Fibroblast of skin of left biceps (primary cell): ENCODE measurements at regions not wholly inside any gene's neighbourhood (a gene's known extent, or its start where the extent isn't known, plus 50 kb on each side); places are given as distances from the start of the nearest gene placed in this dataset.
"Not testable (repeated sequence)": the region's sequence is repeated elsewhere in the genome, so short reads cannot be mapped to it uniquely, and the experiment has no call there.

Experiments used
- DNase-seq, 2 experiments: peaks; one replicate each; pipeline ENCODE4 v3.0.0-alpha.2; 2013; ENCODE audit warnings: low read depth in 2 of 2

DNA sequence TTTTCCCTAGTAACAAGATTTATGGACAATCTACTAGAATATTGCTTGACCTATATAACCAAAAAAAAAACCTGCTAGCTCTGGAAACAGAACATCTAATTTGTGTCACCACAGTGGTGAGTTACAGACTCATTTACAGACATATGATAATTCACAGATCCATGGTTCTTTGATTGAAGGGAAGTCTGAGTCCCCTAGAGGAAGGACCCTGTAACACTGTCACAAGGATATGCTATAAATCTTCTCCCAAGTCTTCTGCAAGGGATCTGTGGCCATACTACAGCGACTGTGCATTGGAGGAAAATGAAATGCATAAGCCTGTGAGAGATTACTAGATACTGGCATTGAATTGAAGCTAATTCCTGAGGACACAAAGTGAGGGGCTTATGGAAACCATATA, 630.6 kb upstream of the SGCD start:
- no peak for DNase-seq

DNA sequence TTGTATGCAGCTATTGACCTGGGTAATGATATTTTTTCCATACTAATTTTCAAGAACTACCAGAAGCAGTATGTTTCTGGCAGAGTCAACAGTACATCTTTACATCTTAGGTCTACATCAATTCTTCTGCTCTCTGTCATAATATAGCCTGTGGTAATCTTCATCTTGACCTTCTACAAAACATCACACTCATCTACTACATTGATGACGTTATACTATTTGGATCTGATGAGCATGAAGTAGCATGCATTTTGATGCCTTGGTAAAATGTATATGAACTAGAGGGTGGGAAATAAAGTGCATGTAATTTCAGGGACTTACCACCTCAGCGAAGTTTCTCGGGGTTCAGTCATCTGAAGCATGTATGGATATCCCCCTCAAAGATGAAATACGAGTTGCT, 629.7 kb upstream of the SGCD start:
- DNase-seq, result no peak

DNA sequence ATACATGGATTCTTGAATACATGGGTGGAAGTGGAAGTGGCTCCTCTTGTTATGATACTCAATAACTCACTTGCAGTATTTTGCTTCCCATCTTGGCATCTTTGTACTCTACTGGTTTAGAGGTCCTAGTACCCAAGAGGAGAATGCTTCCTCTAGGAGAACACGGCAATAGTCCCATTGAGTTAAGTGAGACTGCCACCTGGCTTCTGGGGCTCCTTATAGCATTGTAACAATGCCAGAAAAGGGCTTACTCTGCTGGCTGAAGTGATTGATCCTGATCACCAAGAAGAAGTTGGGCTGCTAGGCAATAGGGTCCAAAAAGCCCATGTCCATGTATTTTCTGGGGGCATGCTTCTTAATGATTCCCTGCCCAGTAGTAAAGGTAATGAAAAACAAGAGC, 627.6 kb upstream of the SGCD start:
- DNase-seq, result no peak

DNA sequence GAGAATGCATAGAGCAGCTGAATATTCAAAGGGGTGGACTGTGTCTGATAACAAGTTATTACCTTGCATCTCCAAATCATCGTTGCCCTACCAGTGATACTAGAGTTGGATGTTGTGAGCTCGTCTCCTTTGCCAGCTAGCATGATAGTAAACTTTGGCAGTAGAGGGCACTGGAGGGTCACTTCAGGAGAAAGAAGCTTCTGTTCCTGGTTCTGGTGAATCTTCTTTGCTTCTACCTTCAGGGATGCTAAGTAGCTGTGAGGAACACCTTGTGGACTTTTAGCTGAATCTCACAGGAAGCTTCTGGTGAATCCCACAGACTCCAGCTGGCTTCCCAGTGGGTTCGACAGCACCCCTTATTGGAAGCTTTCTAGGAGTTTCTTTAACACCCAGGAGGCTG, 626.6 kb upstream of the SGCD start:
- no peak for DNase-seq

- no peak for DNase-seq
Measured at GRCh38 chr5:155711882-155712281, 615.1 kb upstream of the SGCD start.

- not testable (repeated sequence) for DNase-seq
Measured at GRCh38 chr5:155714435-155714834, 612.5 kb upstream of the SGCD start.

GRCh38 chr5:155726267-155726666, 600.7 kb upstream of the SGCD start:
- DNase-seq, result no peak

- no peak for DNase-seq
Measured at GRCh38 chr5:155727512-155728145, 599.3 kb upstream of the SGCD start.

- DNase-seq, result no peak
Measured at GRCh38 chr5:155728146-155728856, 598.7 kb upstream of the SGCD start.

DNA sequence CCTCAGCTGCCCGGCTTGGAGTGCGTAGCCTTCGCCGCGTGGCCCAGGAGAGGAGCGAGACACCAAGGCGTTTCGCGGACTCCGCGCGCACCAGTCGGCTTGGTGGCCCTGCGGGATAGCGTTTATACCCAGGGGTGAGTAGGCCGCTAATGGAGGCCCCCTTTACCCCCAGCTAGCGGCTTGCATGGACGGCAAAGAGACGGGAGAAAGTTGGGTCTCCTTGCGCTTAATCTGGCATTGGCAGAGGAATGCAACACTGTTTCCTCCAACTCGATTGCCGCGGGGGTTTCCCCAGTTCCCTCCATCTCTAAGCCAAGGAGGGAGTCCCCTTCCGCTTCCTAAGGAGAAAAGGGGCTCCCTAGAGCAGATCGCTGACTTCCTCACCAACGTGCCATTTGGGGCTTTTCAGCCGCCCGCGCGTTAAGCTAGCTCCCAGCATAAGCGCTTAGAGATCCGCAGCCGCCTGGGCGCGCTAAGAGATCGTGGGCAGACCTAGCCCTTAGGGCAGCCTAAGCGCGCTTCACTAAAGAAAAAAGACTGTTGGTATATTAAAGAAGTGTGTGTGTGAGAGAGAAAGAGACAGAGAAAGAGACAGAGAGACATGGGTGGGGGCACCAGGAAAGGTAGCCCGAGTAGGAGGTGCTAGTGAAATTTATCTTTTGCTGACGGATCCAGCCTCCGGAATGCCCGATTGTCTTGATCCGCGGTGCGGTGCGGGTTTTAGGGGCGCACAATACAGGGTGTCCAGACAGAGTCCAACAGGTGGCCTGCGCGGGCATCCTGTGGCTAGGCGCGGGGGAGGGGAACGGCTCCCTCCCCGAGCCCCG, 597.9 kb upstream of the SGCD start:
- DNase-seq, result no peak

DNA sequence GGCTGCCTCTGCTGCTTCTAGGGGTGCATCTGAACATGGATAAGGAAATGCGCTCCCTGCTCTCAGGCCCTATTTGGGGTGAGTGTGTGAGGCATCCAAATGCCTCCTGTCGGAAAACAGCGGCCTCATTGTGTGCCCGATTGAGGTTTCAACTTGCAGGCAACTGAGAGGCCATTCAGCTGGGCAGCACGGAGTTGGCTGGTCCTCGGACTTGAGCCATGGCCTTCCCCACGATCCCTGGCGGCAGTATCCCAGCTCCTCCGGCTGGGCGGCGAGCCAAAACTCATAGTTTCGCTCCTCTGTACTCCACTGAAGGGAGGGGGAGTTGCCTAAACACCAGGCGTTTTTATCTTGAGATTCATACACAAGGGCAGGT, 597.3 kb upstream of the SGCD start:
- DNase-seq, result no peak

DNA sequence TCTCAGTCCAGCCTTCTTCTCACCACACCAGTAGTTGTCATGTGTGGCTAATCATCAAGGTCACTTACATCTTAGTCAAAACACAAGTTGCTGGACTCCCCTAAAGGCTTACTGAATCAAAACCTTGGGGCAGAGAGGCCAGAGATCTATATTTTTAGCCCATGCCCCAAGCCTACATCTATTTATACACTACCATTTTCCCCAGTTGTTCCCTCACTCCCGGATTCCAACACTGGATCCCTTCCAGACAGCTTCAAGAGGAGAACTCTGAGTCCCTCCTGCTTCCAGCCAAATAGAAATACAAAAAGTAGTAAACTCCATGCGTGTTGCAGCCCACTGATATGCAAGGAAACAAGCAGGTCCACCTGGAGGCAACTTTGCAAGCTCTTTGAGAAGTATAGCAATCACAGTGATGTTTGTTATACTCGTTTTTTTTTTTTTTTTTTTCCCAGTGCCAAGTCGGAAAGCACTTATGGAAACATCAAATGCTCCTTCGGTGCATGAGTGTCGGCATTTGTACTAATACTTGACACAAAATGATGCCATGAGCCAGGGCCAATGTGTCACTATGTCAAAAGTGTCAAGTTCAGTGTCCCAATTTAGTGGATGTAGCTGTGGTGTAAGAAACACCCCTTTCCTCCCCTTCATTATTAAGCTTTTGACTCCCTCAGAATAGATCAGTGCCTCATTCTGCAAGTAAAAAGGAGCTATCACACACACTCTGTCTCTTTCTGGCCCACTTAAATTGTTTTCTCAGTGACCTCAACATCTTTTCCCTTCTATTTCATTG, 594.2 kb upstream of the SGCD start:
- no peak for DNase-seq

- no peak for DNase-seq
Measured at GRCh38 chr5:155733935-155734334, 593.0 kb upstream of the SGCD start.

DNA sequence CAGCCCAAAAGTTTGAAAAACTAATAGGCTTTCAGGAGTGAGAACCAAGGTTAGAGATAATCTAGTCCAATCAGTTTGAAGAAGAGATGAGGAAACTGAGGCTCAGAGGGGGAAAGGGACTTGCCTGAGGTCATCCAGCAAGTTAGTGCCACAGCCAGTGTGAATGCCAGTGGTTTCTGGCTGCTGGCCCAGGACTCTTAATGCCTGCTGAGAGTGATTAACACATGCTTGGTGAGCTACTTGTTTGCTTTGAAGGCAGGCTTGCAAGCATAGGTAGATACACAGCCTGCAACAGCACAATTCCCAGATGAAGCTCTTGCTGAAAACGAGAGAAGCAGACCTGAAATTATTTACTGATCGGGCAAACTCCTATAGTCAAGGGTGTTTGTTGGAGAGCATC, 591.6 kb upstream of the SGCD start:
- no peak for DNase-seq

DNA sequence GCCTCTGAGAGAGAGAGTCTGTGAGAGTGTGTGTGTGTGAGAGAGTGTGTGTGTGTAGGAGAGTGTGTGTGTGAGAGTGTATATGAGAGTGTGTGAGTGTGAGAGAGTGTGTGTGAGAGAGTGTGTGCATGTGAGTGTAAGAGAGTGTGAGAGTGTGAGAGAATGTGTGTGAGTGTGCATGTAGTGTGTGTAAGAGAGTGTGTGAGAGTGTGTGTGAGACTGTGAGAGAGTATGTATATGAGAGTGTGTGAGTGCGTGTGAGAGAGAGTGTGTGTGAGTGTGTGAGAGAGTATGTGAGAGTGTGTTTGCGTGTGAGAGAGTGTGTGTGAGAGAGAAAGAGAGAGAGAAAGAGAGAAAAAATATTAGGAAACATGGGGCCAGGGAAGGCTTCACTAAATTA, 588.3 kb upstream of the SGCD start:
- DNase-seq, result no peak

DNA sequence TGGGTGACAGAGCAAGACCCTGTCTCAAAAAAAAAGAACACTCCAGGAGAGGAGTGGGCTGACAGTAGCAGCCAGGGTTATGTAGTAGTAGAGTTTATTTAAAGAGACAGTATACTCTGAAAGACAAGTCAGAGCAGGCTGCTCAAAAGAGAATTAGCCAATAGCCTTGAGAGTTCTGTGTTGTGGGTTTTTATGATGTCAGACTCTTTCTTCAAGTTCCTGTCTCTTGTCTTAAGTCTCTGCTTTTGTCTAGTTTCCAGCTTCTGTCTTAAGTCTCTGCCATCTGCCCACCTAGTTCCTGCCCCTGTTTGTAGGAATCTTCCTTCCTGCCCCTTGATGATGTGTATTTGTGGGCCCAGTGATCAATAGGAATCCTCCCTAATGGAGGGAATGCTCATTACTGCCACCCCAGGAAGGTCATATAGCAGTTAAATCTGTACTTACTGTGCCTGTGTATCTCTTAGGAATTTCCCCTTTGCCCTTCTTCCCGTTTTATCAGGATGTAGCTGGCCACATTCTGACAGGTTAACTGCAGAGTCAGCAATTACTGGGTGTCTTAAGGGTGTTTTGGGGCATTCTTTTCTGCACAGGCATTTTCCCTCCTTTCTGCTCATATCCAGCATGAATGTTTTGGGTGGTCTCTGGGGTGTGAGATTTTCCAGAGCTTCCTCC, 580.5 kb upstream of the SGCD start:
- no peak for DNase-seq

GRCh38 chr5:155750101-155750500, 576.9 kb upstream of the SGCD start:
- no peak for DNase-seq

- DNase-seq, result no peak
Measured at GRCh38 chr5:155750571-155750970, 576.4 kb upstream of the SGCD start.

DNA sequence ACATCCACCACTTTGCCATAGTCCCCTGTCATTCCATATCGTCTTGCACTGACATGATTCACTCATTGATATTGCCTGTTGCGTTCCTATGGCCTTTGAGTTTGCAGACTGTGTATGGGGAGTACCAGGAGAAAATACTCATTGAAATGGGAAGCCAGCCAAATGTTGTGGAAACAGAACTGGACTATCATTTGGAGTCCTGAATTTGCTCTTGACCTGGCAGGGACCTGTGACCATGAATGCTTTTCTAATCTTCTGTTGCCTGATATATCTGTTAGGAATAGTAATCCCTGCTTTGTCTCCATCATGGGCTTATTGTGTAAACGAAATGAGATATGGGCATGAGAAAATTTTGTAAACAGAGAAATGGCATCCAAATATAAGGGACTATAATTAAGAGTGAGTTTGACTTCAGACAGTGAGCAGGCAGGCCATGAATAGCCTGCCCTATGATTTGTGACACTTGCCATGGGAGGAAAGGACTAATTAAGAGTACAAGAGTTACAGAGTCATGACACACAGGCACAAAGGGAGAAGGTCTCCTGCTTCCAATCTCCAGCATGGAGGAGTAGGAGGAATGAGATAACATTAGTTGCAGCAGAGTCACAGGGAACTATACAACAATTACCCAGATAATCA, 572.9 kb upstream of the SGCD start:
- no peak for DNase-seq

DNA sequence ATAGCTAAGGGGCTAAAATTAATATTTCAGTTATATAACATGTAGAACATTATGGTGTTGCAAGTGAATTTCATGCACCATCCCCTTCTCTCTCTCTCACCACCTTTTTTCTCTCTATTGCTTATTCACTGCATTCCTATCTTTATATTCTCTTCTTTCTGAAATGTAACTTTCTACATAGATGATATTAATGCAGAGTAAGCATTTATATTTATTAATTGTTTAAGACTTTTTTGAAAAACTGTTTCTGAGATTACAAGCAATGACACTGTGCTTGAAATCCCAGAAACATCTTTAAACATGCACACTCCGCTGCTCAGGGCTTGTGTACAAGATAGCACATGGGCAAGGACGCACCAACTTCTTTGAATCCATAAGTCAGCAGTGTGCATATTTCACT, 567.7 kb upstream of the SGCD start:
- DNase-seq, result no peak

DNA sequence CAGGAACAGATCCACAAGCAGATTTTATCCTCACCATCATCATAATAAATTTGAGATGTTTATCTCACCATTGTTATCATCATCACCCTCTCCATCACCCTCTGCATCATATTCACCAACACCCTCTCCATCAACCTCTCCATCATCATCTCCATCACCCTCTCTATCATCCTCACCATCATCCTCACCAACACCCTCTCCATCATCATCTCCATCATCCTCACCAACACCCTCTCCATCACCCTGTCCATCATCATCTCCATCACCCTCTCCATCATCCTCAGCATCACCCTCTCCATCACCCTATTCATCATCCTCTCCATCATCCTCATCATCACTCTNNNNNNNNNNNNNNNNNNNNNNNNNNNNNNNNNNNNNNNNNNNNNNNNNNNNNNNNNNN, 567.0 kb upstream of the SGCD start:
- DNase-seq, result no peak
